Calu3 (cell line): ENCODE measurements at regions not wholly inside any gene's neighbourhood (a gene's known extent, or its start where the extent isn't known, plus 50 kb on each side); places are given as distances from the start of the nearest gene placed in this dataset.
"Not testable (repeated sequence)": the region's sequence is repeated elsewhere in the genome, so short reads cannot be mapped to it uniquely, and the experiment has no call there.

Experiments used
- BruUV-seq: library from RNA; stranded (reverse); fragments of 400-500 nt; replicated peaks from 2 replicates; lab custom pipeline; 2021; lab: Mats Ljungman, UMichigan
- CTCF ChIA-PET: fragments of 300-600 bp; sonication (Branson Sonifier 250); formaldehyde crosslinking; loops from one replicate; lab custom pipeline; 2022; ENCODE audit warnings: antibody characterized with exemption; lab: Charles Lee
- DNase-seq: peaks from one replicate; pipeline ENCODE4 v3.0.0; 2022
- H3K27ac Mint-ChIP-seq: one replicate; pipeline ENCODE4 v1.8.0; 2022; ENCODE audit warnings: mixed read lengths; ENCODE audit not compliant: unreplicated experiment
- H3K27me3 Mint-ChIP-seq: one replicate; pipeline ENCODE4 v1.8.0; 2022; ENCODE audit warnings: mixed read lengths; ENCODE audit not compliant: unreplicated experiment
- H3K36me3 Mint-ChIP-seq: one replicate; pipeline ENCODE4 v1.8.0; 2022; ENCODE audit warnings: mild to moderate bottlenecking, moderate library complexity, mixed read lengths; ENCODE audit not compliant: insufficient read depth, unreplicated experiment
- H3K4me1 Mint-ChIP-seq: one replicate; pipeline ENCODE4 v1.8.0; 2022; ENCODE audit warnings: mild to moderate bottlenecking, low read depth, mixed read lengths; ENCODE audit not compliant: unreplicated experiment
- H3K4me3 Mint-ChIP-seq: one replicate; pipeline ENCODE4 v1.8.0; 2022; ENCODE audit warnings: mild to moderate bottlenecking, low read depth, moderate library complexity, mixed read lengths; ENCODE audit not compliant: unreplicated experiment
- H3K9me3 Mint-ChIP-seq: one replicate; pipeline ENCODE4 v1.8.0; 2022; ENCODE audit warnings: low read depth, mixed read lengths; ENCODE audit not compliant: unreplicated experiment
- CTCF ChIP-seq: fragments of 200-600 bp; IDR thresholded peaks from one replicate; pipeline ENCODE4 v1.8.0; 2022; ENCODE audit warnings: antibody characterized with exemption; ENCODE audit not compliant: unreplicated experiment
- intact Hi-C: fragments of 100-400 bp; cut with micrococcal nuclease; formaldehyde crosslinking; loops from one replicate; pipeline ENCODE4 v1.10.0; 2022; ENCODE audit not compliant: unreplicated experiment

- Mint-ChIP-seq H3K4me3 (peak overlapping the region; percentile 17), H3K36me3 (peaks cover 8% of the 10 kb centered on the region), H3K4me1 (peaks cover 67% of the 10 kb centered on the region), H3K9me3 (no peaks in the 10 kb centered on the region), H3K27me3 (no peaks in the 10 kb centered on the region), H3K27ac (peak overlapping the region; percentile 95)
- BruUV-seq = no TSS peak
- CTCF ChIA-PET = interaction anchor here (1.0 to 2.1 kb wide), 4 partner anchors 9 to 124 kb away, joined by 3 to 15 read pairs (median 3); no protein-coding TSS in a partner anchor
- DNase-seq = peak; percentile 58
- intact Hi-C loops = loop anchor here (1.0 to 5.0 kb wide), 3 partner anchors 10 to 238 kb away; no protein-coding TSS in a partner anchor
- no peak for TF ChIP-seq CTCF
Observed at GRCh38 chr2:61660511-61661388, 122.6 kb upstream of the XPO1 start.

GRCh38 chr2:61658841-61659780 lies 121.0 kb upstream of the XPO1 start:
- DNase-seq = peak; percentile 48
- peak overlapping the region; percentile 95 for H3K27ac Mint-ChIP-seq
- CTCF ChIA-PET = interaction anchor here (0.9 to 2.1 kb wide), 6 partner anchors 11 to 227 kb away, joined by 3 to 15 read pairs (median 4); partner anchors contain the start of gene XPO1
- no peaks in the 10 kb centered on the region for H3K27me3 Mint-ChIP-seq
- peaks cover 53% of the 10 kb centered on the region for H3K4me1 Mint-ChIP-seq
- peaks cover 8% of the 10 kb centered on the region for H3K36me3 Mint-ChIP-seq
- TF ChIP-seq CTCF = peak; percentile 45
- intact Hi-C loops = loop anchor here (1.0 kb wide), 1 partner anchor 122 kb away; no protein-coding TSS in a partner anchor
- H3K4me3 Mint-ChIP-seq = peak overlapping the region; percentile 39
- no TSS peak for BruUV-seq
- H3K9me3 Mint-ChIP-seq = no peaks in the 10 kb centered on the region

GRCh38 chr2:61649946-61650345 lies 111.8 kb upstream of the XPO1 start:
- H3K4me3 Mint-ChIP-seq, H3K9me3 Mint-ChIP-seq, BruUV-seq, DNase-seq, H3K4me1 Mint-ChIP-seq, CTCF ChIA-PET, H3K27me3 Mint-ChIP-seq, H3K36me3 Mint-ChIP-seq, intact Hi-C loops, H3K27ac Mint-ChIP-seq: not testable (repeated sequence)

GRCh38 chr2:61649021-61649420 lies 110.9 kb upstream of the XPO1 start:
- Mint-ChIP-seq H3K36me3 (no peaks in the 10 kb centered on the region), H3K27ac (no peak overlapping the region), H3K27me3 (no peaks in the 10 kb centered on the region), H3K4me3 (no peak overlapping the region), H3K4me1 (no peaks in the 10 kb centered on the region), H3K9me3 (peaks cover 5% of the 10 kb centered on the region)
- TF ChIP-seq CTCF = no peak
- intact Hi-C loops = no loop called here
- BruUV-seq = no TSS peak
- CTCF ChIA-PET = no interaction called here
- no peak for DNase-seq
